ENCODE measurements at regions not wholly inside any gene's neighbourhood (a gene's known extent, or its start where the extent isn't known, plus 50 kb on each side); places are given as distances from the start of the nearest gene placed in this dataset.

- no peak for TF ChIP-seq CTCF (conservative IDR thresholded peaks at IDR 0.05; ENCODE audit: low read depth, low read length)
- no peak for TF ChIP-seq EZH2 (IDR thresholded peaks at IDR 0.05; ENCODE audit: borderline replicate concordance, low read depth, low read length, poor library complexity, severe bottlenecking)
Observed at GRCh38 chrX:34565981-34566380, 91.1 kb downstream of the TMEM47 start.
